ENCODE measurements at regions not wholly inside any gene's neighbourhood (a gene's known extent, or its start where the extent isn't known, plus 50 kb on each side); places are given as distances from the start of the nearest gene placed in this dataset.

- no peak for DNase-seq (ENCODE audit: low read depth)
These were observed 845.9 kb downstream of the MAT2B start for GRCh38 chr5:164351245-164351834.

GRCh38 chr5:164352695-164353094 is 847.3 kb downstream of the MAT2B start:
- DNase-seq (ENCODE audit: low read depth): no peak

- no peak for DNase-seq (ENCODE audit: low read depth)
These were observed 847.7 kb downstream of the MAT2B start for GRCh38 chr5:164353155-164353554.

GRCh38 chr5:164354139-164354751 is 848.8 kb downstream of the MAT2B start:
- no peak for DNase-seq (ENCODE audit: low read depth)

- DNase-seq (ENCODE audit: low read depth): no peak
These were observed 849.9 kb downstream of the MAT2B start for GRCh38 chr5:164355267-164355830.

- no peak for DNase-seq (ENCODE audit: low read depth)
These were observed 851.4 kb downstream of the MAT2B start for GRCh38 chr5:164356790-164357189.

- no peak for DNase-seq (ENCODE audit: low read depth)
These were observed 852.1 kb downstream of the MAT2B start for GRCh38 chr5:164357395-164358033.

- no peak for DNase-seq (ENCODE audit: low read depth)
These were observed 853.3 kb downstream of the MAT2B start for GRCh38 chr5:164358531-164359259.

- no peak for DNase-seq (ENCODE audit: low read depth)
These were observed 854.1 kb downstream of the MAT2B start for GRCh38 chr5:164359260-164360255.

GRCh38 chr5:164360589-164360988 is 855.2 kb downstream of the MAT2B start:
- DNase-seq (ENCODE audit: low read depth): no peak

- no peak for DNase-seq (ENCODE audit: low read depth)
These were observed 856.6 kb downstream of the MAT2B start for GRCh38 chr5:164361986-164362385.

- no peak for DNase-seq (ENCODE audit: low read depth)
These were observed 857.4 kb downstream of the MAT2B start for GRCh38 chr5:164362835-164363234.

GRCh38 chr5:164364237-164365208 is 859.1 kb downstream of the MAT2B start:
- DNase-seq (ENCODE audit: low read depth): no peak

GRCh38 chr5:164370841-164371240 is 865.4 kb downstream of the MAT2B start:
- no peak for DNase-seq (ENCODE audit: low read depth)

GRCh38 chr5:164372892-164373291 is 867.5 kb downstream of the MAT2B start:
- DNase-seq (ENCODE audit: low read depth): no peak

GRCh38 chr5:164373876-164374275 is 868.5 kb downstream of the MAT2B start:
- DNase-seq (ENCODE audit: low read depth): no peak

GRCh38 chr5:164375051-164375450 is 869.6 kb downstream of the MAT2B start:
- DNase-seq (ENCODE audit: low read depth): no peak

GRCh38 chr5:164376843-164377242 is 871.4 kb downstream of the MAT2B start:
- DNase-seq (ENCODE audit: low read depth): no peak

GRCh38 chr5:164377746-164378145 is 872.3 kb downstream of the MAT2B start:
- no peak for DNase-seq (ENCODE audit: low read depth)

- DNase-seq (ENCODE audit: low read depth): no peak
These were observed 878.2 kb downstream of the MAT2B start for GRCh38 chr5:164383662-164384061.

All from stimulated activated CD8-positive, alpha-beta memory T cell treated with anti-CD3 and anti-CD28 coated beads, Interleukin-15, amount 100 ng/mL, for 1 hour (primary cell).